ENCODE measurements at regions not wholly inside any gene's neighbourhood (a gene's known extent, or its start where the extent isn't known, plus 50 kb on each side); places are given as distances from the start of the nearest gene placed in this dataset.

DNA sequence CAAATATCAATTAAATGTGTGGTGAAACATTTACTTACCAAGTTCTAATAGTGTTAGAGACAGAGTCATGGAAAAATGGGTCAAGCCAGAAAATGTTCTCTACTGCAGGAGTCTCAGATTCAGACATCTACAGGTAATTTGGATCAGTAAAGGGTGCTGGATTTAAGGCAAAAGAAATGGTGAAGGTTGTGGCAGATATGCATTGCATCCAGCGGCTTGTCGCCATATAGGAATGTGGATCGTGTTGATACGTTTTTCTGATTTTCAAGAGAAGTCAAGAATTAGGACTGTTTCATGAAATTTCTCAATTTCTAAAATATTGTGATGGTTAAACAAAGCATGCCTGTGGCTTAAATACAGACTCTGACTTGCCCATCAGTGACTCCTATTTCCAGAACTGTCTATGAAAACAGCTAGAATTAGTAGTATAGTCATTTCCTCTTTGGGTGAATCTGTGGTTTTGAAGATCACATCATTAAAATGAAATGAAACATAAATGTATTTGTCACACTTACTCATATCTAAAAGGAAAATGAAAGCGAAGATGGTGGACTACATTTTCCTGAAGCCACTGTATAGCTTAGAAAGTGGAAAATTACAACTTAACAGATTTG lies 110.1 kb upstream of the VEGFC start:
- no peak for DNase-seq

DNA sequence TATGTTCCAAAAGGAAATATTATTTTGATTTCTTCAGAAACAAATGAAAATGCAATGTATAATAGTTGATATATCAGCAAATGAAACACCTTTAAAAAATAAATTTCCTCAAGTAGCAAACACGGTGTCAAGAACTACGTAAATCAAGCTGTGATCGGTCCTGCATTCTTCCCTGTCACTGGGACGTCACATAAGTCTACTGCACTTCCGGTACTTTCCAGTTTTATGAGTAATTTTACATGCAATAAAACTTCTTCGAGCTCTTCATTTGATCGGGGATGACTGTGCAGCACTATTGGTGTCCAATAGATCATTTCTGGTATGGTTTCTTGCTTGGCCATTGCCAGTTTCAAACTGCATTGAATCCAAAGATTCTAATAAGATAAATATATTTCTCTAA lies 114.0 kb upstream of the VEGFC start:
- no peak for DNase-seq

DNA sequence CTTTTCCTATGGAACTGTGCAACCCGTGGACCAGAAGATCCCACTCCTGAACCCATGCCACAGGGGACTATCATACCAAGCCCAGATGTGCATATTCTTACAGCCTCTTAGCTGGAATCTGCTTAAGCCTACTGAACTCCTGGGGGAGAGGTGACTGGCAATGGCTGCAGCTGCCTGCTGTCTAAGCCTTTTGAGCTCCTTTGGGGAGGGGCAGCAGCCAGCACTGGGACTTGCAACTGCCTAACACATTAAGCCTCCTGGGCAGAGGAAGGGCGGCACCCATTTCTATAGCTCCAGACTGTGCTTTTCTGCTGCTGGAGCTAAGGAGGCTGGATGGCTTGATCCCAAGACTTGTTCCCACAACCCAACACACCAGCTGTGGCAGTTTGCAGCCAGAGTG lies 117.9 kb upstream of the VEGFC start:
- DNase-seq = peak; percentile 76

DNA sequence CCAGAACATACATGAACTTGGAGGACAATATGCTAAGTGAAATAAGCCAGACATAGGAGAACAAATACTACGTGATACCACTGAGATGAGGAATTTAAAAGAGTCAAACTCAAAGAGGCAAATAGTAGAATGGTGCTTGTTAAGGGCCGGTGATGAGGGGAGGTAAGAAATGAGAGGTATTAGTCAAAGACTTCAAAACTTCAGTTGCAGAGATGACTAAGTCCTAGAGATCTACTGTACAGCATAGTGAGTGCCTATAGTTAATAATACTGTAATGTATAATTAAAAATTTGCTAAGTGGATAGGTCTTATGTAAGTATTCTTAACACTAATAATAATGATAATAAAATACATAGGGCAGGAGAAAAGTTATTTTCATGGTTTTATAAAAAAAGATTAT lies 126.9 kb upstream of the VEGFC start:
- no peak for DNase-seq

DNA sequence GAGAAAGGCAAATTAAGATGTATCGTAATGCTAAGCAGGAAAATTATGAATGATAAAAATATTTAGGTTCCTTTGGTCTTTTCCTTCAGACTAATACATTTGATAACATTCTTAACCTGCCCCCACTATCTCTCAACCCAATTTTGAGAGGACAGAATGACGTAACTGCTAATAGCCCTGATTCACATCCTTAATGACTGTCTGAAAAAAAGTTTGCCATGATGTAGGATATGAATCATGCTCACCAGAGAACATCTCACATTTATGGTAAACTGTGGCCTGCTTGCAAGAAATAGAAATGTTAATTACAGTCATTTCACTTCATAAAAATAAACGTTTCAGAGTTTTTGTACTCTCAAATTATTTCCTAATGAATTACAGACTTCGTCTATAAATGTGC lies 128.0 kb upstream of the VEGFC start:
- no peak for DNase-seq

DNA sequence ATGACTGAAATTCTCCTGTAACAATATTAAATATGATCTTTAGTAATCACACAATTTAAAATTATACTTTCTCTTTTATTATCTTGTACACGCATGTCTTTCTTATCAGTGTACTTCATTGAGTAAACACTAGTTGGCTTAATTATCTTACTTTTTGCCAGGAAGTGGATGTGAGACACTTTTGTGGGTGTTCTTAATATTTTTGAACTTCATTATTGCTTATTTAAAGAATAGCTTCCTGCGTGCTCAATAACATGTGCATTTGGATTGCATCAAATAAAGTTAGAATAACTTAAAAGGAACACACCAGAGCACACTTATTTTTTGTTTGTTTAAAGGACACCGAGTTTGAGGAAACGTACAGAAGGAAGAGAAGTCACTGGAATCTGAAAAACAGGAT lies 128.5 kb upstream of the VEGFC start:
- DNase-seq = no peak

DNA sequence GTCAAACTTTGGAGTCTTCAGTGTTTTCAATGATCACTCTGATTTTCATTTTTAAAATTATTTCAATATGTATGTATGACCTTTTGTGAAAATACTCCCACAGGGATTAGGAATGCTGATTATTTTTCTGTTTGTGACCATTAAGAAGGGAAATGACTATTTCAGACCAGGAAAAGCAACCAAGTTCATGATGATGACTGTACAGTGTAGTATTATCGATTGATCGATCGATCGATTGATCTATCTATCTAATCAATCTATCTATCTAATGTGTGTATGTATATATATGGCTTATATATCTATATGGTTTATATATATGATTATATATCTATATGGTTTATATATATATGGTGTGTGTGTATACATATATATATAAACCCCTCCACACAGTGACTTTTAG lies 131.5 kb upstream of the VEGFC start:
- no peak for DNase-seq

DNA sequence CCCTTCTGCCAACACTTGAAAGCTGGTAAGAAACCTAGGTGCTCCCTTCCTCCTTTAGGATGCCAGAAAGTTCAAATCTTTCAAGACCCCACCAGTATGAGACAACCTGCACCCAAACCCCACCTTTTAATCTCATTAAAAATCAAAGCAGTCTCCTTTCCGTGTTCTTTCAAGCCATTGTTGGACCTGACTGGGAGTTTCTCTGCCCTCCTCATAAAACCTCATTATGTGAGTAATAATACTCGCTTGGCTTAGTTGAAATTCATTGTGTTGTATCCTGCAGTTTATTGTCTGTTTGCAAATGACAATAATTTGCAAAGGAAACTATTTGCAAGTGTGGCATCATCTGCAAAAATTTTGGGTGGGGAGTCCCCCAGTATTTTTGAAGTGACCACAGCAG lies 133.2 kb upstream of the VEGFC start:
- no peak for DNase-seq

DNA sequence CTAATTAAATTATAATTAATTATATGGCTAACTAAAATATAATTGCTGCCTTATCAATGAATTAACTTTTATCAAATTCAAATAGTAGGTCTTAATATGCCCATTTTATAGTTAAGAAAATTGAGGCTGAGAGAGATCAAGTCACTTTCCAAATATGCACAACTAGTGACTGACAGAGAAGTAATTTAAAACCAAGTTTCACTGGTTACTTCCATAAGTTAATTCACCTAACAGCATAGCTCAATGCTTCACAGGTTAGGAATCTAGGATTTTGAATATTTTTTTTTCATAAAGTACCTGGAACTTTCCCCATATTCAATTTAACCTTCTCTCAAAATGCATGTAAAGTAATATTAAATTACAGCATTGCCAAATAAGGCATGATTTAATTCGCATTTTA lies 134.4 kb upstream of the VEGFC start:
- no peak for DNase-seq

DNA sequence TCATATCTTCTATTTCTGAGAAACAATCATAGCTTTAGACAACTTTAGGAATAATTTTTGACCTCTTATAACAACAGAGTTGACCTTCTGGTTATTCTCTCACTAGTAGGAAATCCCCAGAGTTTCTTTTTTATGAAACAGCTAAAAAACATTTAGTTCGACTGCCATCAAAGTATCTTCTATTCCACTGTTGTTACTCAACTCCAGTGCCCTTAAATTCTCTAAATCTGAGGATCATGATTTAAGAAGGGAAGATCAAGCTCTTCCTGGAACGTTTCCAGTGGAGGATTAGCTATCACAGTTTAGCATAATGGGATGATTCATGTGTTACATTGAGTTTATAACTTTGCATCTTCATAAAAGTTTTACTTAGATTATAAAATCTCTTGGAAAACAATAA lies 134.9 kb upstream of the VEGFC start:
- peak; percentile 85 for DNase-seq

DNA sequence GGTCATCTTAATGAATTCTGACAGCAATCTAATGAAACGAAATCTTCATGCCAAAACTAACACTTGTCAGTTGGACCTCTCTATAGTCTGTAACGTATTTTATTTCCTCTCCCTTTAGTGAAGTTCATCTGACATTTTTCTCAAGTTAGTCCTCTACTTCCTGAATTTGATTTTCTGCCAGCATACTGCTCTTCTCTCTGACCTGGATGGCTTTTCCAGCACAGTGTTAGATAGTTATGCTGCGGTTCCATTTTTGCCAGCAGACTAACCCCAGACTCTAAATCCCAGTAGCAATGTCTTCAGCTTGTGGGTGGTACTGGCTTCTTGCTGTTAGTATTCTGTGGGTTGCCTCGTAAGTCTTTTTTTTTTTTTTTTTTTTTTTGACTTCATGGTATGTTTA lies 146.7 kb upstream of the VEGFC start:
- no peak for DNase-seq

DNA sequence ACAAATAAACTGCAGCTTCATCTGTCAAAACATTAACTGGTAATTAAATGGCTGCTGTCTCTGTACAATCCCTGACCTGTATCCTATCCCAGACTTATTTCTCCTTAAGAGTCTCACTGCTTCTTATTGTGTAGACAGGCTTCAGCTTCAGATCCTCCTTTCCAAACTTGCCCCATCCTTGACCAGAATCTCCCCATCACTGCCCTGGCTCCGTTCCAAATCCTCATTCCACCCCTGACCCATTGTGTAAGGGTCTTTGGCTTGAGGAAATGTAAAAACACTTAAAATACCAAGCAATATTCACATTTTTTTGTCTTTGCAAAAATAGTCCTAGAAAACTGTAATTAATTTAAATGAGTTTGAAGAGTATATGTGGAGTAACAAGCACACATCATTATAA lies 152.6 kb upstream of the VEGFC start:
- DNase-seq = peak; percentile 32

DNA sequence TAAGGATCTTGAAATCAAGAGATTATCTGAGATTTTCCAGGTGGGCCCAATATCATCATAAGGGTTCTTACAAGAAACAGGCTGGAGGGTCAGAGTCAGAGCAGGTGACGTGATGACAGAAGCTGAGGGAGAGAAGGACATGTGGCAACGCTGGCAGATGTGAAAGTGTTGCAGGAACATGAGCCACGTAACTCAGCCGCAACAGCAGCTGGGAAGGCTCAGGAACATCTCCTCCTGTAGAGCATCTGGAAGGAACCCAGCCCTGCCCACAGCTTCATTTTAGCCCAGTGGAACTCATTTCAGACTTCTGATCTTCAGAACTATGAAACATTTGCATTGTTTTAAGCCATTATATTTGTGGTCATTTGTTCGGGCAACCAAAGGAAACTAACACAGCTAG lies 156.3 kb upstream of the VEGFC start:
- DNase-seq = no peak

DNA sequence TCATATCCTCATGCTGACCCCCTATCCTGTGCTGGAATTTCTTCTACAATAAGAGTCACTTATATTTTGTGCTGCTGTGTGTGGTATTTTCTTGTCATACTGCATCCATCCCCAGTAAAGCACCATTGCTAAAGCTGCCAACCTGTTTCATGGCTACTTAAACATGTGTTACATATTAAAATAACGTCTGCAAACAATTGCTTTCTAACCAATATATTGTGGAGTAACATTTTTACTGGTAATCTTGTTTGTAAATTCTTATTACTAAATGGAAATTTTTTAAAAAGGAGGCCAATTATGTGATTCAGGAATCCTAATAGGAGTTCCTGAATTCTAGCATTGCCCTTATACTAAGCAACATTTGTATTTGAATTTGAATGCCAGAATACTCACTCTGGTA lies 160.3 kb upstream of the VEGFC start:
- no peak for DNase-seq

DNA sequence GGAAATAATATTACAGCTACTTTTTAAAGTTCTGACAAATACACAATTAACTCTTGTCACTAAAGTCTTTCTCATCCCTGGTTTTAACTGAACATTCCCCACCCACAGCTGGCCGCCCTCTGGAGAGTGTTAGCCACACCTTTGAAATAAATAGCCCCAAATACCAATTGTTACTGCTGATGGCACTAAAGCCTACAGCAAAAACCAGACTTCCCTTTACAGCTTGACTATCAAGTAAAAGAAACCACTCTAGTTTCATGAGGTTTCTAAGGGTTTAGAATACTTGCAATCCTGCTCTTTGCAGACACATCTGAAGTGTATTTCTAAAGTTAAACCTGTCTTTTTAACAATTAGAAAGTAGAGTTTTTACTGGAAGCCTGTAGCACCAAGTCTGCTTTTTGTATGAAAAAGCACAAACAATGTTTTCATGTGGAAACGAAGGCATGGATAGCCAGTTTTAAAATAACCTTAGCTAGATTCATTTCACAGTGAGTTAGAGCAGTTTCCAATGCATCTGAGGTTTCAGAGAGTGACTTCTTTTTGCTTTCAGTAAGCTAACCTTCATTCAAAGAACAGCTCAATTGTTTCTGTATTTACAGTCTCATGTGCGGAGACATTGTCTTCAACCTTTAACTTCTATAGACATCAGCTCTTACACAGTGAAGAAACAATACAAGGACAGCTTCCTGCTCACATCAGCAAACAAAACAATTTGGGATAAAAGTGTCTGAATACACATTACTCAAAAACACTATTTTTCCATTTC lies 164.8 kb upstream of the VEGFC start:
- no peak for DNase-seq

DNA sequence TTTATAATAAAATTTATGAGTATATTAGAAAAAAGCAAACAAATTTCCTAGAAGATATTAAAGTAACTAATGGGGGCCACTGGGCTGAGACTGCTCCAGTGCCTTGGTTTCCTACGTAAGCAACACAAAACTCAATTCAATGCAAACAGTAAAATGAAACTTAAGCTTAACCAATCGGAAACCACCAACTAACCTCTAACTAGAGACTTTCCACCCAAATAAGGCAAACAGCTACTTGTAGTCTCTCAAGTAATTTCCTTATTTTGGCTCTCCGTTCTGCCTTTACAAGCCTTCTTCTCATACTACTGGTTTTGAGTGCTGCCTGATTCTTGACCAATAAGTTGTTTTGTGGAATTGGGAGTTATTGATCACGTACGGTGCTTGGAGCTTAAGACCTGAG lies 167.3 kb upstream of the VEGFC start:
- DNase-seq = no peak

DNA sequence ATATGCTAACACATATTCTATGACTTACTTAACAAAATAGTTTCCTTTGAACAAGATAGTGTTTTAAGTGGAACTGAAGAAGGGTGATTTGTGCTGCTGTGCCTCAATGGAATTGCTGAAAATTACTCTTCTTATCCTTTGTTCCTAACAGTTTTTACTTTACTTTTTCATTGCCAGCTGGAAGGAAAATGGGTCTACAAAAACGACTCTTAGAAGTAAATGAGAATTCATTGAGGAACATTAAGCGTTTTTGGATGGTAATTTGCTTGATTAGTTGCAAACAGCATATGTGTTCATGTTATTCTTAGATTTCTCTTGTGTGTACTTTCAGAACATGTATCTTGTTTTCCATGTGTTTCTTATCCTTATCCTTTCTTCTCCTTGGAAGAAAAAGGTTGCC lies 170.4 kb upstream of the VEGFC start:
- DNase-seq = no peak

DNA sequence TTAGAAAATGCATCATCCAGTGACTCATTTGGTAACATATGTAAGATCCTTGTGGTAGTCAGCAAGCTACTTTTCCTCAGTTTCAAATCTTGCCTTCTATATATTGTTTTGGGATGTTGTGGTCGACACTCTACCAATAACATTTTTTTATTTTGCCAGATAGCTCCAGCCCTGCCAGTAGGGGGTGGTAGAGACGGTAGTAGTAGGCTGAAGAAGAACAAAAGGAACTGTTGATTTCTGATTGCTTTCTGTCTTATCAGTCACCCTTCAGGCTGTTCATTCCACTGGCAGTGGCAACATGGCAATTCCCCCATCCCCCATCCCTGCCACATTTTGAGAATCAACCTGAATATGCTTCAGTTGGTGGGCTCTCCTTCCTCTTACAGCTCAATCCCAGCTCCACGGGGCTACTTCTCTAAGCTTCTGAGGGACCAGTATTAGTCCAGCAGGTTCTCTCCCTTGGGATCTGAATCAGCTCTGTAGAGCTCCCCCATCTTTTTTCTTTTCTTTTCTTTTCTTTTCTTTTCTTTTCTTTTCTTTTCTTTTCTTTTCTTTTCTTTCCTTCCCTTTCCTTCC lies 171.5 kb upstream of the VEGFC start:
- peak; percentile 31 for DNase-seq

DNA sequence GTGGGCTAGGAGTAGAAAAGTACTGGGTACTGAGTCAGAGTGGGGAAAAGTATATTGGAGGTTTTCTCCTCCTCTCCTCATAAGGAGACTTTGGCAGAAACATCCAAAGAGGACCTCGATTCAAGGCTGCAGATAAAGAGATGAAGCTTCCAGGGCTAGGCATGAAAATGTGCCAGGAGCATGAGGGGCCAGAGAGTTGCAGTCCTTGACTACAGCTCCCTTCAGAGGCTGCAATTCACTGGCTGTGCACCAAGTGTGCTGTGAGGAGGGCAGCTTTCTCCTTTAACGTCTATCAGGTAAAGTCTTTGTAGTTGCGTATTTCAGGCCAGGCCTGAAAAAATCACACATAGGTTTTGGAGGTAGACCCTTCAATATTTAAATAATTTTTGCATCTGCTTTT lies 174.9 kb upstream of the VEGFC start:
- no peak for DNase-seq

DNA sequence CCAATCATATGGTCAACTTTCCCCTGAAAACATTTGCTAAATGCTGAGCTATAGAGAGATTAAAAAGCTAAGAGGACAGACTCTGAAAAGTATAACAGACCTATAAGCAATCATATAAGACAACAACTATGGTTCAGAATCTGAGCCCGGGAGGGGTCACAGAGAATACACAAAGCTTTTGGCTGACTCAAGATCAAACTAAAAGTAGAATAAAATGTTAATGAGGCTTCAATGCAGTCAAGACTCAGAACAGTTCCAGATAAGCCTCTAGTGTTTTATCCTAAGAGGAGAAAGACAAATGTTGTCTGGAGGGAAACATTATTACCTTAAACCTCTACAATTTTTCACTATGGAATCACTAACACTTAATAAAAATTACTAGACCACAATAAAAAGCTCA lies 175.4 kb upstream of the VEGFC start:
- no peak for DNase-seq

DNA sequence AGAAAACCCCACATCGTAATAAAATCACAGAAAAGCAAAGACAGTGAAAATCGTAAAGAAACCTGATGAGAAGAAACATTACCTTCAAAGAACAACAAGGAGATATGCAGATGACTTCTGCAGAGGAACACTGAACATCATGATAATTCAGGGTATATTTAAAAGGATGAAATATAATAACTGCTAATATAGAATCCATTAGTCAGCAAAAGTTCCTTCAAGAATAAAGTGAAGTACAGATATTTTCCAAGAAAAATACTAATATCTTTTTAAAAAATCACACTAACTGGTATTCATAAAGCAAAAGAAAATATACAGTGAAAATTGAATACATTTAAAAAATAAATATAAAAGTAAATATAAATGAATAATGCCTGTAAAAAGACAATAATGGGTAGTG lies 176.3 kb upstream of the VEGFC start:
- DNase-seq = no peak

DNA sequence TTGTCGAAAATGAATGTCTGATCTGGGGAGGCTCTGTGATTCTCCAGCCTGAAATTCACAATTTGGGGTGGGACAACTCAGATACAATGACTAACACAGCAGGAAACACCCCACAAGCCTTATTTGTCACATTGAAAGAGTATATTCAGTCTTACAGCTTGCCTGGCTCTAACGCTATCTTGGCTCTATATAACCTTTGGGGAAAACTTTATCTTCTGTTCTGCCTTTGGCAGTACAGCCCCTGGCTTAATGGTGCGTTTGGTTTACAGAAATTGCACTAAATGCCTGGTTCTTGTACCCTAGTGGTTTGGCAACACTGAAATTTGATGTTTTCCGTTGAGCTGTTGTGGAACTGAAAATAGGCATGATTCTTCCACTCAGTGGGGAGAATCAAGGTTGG lies 178.1 kb upstream of the VEGFC start:
- DNase-seq = no peak

DNA sequence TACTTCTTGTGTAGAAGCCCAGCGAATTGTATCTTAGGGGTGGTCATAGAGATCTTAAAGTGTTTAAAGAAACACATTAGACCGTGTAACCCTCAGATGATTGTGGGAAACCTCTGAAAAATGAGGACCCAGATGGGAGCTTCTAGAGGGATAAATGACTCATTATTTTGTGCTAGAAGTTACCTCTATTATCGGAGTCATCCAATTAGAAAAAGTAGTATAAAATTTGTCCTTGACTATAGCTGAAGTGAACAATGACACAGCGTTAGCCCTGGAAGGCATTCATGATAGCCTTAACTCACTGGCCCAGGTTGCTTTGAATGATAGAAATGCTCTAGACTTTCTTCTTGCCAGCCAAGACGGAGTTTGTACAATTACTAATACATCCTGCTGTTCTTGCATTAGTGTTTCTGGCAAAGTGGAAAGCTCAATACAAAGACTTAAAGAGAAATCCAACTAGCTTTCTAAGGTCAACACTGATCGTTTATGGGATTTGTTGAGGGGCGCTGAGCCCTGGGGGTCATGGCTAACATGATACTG lies 178.9 kb upstream of the VEGFC start:
- DNase-seq = no peak

DNA sequence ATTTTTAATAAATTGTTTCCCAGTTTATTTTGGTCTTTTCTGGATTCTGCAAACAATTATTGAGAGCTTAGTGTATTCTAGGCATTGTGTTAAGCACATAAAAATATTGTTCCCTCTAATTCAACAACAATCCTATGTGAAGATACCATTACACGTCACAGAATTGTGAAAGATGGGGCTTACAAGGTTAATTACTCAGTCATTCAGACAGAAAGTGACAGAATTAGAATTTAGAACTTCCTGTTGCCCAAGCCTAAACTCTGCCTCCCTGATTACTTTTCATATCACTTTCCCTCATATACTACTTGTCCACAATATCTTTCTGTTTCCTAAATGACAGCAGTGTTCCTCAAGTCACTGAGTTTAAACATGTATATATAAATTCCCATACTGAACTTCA lies 186.7 kb upstream of the VEGFC start:
- DNase-seq = no peak

DNA sequence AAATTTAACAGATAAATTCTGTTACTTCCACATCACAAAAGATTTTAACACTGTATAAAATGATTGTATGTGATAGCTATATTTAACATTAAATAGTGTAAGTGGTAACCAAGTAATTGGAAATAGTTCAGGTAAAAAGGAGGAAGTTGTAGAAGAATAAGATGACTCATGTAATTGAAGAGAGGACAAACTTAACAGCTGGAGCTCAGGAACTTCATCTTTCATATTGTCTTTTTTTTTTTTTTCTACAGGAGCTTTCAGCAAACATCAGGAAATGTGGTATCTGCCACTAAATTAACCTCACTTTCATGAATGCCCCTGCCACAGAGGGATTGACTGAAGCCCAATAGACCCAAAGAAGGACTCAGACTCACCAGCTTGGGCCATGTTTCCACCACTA lies 188.4 kb upstream of the VEGFC start:
- no peak for DNase-seq
